ENCODE measurements at regions not wholly inside any gene's neighbourhood (a gene's known extent, or its start where the extent isn't known, plus 50 kb on each side); places are given as distances from the start of the nearest gene placed in this dataset.

DNA sequence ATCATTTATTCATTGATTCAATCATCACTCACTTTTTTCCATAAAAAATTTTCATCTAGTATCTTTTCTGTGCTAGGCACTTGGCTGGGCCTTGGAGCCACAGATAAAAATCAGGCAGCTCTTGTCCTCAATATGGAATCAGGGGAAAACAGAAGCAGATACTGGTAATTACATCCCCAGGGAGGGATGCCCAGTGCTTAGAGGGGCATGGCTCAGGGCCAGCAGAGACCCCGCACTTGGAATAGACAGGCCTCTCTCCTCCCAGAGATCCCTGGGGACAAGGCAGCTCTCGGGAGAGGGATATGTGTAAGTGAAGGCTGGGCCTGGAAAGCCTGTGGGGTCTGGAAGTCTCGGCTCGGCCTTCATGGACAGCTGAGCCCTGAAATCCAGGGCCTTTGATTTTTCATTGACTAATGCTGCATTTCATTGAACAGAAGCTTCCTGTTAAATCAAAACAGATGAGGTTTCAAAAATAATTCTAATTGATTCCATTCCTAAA is 180.4 kb downstream of the FOXD2 start:
- TF ChIP-seq POLR2AphosphoS5 (IDR thresholded peaks at IDR 0.05; ENCODE audit: low read depth, low read length) (no peak), TAF1 (IDR thresholded peaks at IDR 0.05; ENCODE audit: borderline replicate concordance, insufficient read depth, low read length) (no peak)
- TF ChIP-seq, protein P1, sequence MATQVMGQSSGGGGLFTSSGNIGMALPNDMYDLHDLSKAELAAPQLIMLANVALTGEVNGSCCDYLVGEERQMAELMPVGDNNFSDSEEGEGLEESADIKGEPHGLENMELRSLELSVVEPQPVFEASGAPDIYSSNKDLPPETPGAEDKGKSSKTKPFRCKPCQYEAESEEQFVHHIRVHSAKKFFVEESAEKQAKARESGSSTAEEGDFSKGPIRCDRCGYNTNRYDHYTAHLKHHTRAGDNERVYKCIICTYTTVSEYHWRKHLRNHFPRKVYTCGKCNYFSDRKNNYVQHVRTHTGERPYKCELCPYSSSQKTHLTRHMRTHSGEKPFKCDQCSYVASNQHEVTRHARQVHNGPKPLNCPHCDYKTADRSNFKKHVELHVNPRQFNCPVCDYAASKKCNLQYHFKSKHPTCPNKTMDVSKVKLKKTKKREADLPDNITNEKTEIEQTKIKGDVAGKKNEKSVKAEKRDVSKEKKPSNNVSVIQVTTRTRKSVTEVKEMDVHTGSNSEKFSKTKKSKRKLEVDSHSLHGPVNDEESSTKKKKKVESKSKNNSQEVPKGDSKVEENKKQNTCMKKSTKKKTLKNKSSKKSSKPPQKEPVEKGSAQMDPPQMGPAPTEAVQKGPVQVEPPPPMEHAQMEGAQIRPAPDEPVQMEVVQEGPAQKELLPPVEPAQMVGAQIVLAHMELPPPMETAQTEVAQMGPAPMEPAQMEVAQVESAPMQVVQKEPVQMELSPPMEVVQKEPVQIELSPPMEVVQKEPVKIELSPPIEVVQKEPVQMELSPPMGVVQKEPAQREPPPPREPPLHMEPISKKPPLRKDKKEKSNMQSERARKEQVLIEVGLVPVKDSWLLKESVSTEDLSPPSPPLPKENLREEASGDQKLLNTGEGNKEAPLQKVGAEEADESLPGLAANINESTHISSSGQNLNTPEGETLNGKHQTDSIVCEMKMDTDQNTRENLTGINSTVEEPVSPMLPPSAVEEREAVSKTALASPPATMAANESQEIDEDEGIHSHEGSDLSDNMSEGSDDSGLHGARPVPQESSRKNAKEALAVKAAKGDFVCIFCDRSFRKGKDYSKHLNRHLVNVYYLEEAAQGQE (IDR thresholded peaks at IDR 0.05; ENCODE audit: insufficient read depth in 1 of 2, low read depth in 2 of 2, low read length in 2 of 2), result no peak
